ENCODE measurements at regions not wholly inside any gene's neighbourhood (a gene's known extent, or its start where the extent isn't known, plus 50 kb on each side); places are given as distances from the start of the nearest gene placed in this dataset.

DNA sequence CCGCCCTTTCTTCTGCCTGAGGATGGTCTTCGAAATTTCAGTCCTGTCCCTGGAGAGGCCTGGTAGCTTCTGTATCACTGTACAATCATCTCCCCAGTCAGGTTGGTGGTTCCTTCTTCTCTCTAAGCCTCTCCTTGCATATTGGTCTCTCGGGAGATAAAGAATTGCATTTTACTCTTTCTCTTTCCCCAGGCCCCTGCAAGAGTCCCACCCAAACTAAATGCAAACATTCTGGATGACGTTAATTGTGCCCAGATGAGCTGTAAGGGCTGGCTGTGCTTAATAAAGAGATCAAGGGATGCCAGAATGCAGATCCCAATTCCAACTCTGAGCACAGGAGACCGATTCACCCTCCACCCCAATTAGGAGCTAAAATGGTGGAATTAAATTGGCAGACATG lies 835.4 kb upstream of the TMEM132C start:
- DNase-seq (ENCODE audit: low spot score), result no peak

DNA sequence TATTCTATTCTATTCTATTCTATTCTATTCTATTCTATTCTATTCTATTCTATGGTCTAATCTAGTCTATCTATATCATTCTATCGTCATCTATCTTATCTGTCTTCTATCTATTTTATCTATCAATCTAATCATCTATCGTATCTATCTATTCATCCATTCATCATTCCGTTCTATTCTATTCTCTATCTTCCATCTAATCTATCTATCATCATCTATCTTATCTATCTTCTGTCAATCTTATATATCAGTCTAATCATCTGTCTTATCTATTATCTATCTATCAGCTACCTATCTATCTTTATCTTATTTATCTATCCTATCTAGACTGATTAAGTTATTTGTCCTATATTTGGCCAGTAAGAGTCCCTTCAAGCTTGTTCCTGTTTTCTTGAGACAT lies 831.5 kb upstream of the TMEM132C start:
- DNase-seq (ENCODE audit: low spot score), result no peak

DNA sequence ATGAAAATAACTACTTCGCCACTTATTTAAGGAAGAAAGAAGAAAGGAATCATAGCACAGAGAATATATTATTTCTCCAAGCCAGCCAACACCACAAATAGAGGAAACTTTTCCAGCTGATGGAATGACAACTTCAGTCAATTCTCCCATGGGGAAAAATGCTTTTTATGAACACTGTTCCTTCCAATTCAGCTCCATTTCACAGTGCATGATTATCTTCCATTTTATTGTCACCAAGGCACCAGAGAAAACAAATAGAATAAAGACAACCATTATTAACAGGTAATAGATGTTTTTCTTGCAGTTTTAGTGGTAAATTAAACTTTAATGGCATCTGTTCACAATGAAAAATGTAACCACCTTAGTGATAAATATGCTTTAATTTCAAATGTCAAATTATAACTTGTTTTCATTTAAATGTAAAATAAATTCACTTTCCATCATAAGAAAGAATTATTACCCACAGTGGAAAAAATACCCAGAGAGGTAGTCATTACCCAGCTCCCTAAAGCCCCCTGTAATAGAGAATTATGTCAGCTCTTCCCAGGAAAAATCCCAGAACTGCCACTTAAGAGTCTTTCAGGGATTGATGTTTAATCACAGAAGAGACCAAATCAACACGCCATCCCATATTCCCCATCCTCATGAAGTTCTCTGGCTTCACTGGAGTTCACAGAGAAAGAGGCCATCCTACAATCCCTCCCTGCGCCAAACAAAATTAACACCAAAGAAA lies 828.3 kb upstream of the TMEM132C start:
- DNase-seq (ENCODE audit: low spot score), result no peak

DNA sequence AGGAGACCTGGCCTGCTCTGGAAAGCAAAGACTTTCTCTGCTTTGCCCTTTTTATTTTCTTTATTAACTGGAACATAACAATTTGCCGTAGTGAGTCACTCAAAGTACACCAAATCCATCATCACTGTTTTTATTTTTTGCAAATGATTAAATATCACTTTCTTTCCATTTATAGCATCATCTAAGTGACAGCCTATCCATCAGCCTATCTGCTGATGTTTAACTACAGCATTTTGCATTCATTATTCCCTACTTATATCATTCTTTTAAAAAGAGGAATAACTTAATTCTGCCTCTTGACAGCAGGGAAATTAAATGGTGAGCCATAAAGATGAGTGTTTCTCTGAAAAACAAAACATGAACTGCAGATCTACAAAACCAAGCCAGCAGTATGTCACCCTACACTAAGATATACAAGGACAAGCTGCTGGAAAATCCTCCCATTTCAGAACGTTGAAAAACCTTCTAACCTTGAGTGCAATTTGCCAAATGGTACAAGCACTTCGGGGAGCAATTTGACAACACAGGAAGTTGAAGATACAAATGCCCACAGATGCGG lies 821.3 kb upstream of the TMEM132C start:
- no peak for DNase-seq (ENCODE audit: low spot score)

DNA sequence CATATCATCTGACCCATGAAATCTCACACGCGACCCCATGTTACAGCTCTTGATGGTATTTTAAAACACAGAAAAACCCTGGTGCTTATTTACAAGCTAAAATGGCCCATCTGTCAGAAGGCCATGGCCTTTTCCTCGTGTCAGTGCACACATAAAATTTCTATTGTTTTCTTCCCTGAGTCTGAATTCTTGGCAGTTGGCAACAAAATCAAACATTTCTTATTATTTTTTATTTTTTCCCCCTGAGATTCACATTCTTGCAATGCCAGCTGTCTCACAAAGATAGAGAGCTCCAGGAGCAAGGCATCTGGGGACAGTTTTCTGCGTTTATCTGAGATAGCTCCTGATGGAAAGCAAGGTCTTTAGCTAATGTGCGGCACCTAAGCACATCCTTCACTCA lies 818.1 kb upstream of the TMEM132C start:
- no peak for DNase-seq (ENCODE audit: low spot score)

DNA sequence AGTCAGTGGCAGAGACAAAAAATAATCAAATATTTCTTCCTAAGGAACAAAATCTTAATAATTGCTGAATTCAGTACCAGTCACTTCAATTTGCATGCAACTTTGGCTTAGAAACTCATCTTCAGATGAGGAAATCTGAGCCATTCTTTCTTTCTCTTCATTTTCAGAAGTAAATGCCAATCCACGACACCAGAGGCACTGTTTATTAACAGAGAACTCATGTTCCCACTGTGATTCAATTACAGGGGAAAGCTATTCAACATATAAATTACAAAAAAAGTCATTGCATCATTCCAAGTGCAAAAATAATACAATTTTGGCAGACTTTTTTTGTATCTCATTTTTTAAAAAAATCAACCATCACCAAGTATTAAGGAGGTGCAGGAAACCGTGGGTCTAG lies 816.1 kb upstream of the TMEM132C start:
- DNase-seq (ENCODE audit: low spot score), result no peak

DNA sequence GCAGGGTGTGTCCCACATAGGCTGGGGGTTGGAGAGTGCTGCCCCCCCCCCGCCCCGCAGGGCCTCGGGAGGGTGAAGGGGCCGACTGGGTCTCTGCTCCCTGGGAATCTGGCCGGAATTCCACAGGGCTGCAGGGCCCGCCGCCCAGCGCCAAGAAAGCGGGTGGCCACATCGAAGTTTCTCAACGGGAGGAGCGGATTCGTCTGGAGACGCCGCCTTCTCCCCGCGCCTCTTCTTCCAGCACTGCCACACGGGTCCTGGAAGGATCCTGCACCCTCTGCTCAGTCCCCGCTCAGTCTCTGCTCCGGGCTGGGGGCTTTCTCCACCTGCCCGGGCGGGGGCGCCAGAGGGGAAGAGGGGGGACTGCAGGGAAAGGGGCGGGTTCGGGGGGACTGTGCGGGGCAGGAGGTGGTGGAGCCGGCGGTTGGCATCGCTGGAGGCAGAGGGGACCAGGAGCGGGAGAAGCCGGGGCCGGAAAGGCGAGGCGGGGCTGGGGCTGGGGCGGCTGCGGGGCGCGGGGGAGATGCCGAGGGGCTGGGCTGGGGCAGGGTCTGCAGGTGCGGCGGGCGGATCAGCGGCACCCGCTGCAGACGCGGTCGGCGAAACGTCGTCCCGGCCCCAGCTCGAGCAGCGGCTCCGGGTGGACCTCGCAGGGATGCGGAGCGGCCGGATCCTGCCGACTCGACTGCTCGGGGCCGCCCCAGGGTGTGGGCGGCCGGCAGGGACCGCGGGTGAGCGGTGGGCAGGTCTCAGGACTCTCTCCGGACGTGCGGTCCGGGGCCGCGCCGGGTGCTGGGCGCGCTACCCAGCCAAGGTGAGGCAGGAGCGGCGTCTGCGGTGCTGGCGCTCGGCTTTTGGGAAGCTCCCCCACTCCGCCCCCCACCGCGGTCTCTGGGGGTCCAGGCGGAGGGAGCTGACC lies 811.4 kb upstream of the TMEM132C start:
- DNase-seq (ENCODE audit: low spot score), result no peak

DNA sequence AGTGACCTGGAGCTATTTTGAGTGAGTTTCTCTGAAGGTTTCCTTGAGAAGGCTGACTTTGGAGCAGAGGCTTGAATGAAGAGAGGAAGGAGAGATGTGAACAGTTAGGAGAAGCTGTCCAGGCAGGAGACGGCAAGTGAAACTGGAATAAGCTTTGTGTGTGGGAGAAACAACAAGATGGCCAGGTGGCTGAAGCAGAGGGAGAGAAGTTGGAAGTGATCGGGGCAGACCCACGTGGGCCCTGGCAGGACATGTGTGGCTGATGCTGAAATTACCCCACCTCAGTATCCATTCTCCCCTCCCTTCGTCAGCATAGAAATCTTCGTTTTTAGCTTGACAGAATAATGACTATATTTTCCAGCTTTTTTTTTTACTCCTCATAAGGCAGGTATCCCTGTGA lies 809.2 kb upstream of the TMEM132C start:
- no peak for DNase-seq (ENCODE audit: low spot score)

DNA sequence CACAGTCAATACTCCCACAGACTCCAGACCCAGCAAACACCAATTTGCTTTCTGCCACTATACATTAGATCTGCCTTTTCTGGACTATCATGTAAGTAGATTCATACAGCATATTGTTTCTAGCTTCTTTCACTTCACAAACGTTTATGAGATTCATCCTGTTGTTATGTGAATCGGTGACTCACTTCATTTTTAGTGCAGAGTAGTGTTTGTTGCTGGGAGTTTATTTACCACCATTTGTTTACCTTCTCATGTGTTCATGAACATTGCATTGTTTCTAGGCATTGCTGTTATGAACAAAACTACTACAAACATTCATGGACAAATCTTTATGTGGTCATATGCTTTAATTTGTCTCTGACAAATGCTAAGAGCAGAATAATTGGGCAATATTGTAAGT lies 807.8 kb upstream of the TMEM132C start:
- DNase-seq (ENCODE audit: low spot score), result no peak

DNA sequence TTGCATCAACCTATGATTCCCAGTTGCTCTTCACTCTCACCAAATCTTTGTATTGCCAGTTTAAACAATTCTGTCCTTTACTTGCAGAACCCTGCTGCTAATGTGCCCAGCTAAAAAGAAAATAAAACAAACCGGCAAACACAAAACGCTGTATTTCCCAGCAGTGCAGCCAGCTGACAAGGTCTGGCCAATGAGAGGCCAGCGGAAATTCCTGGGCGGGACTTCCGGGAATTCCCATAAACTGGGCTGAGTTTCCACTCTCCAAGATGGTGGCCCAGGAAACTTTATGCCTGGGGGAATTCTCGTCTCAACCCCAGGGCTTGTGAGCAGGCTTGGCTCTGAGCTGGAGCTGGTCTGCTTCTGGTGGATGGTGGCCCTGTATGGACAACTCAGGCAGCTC lies 807.3 kb upstream of the TMEM132C start:
- no peak for DNase-seq (ENCODE audit: low spot score)

DNA sequence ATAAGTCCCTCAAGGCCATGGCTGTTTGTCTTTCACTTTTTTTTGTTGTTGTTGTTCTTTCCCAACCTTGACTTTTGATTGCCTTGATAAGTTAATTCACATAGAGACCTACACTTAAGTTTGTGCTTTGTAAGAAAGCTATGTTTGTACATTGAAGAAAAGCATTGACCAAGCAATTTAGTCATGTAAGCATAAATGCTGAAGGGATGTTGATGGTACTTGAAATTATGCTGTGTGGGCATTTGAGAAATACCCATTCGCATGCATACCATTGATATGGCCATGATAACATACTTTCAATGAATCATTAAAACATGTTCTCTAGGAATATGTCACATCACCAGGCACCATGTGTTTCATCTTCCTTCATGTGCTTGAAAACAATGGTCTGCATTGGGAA lies 803.7 kb upstream of the TMEM132C start:
- no peak for DNase-seq (ENCODE audit: low spot score)

DNA sequence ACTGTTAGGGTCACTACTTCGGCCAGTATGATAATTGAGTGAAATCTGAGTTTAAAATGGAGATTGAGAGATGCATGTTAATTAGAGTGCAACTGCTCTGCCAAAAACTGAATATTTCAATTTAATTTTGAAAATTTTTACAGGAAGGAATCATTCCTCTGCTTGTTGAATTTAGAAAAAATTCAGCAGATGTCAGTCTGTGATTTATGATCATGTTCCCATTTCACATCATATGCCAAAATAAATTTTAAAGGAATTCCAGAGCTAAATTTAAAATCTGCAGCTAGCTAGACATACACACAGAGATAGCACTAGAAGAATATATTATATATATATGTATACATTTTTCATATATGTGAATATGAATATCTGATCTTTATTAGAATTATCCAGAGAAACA lies 797.6 kb upstream of the TMEM132C start:
- DNase-seq (ENCODE audit: low spot score), result no peak

DNA sequence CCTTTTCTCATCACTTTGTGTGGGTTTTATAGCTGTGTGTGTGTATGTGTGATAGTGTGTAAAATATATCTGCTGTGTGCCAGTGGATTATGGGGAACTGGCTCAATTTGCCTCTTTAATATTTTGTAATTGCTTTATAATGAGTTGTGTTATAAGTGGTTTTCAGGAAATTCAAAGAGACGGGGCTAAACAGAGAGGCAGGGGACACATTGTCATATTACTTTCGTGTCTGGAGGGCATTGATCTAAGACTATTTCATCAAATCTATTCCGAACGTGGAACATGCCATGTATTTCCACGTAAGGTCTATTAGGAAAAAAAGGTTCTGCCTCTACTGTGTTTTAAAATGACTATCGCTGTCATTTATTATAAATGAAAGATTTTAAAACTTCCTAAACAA lies 793.2 kb upstream of the TMEM132C start:
- DNase-seq (ENCODE audit: low spot score), result no peak

DNA sequence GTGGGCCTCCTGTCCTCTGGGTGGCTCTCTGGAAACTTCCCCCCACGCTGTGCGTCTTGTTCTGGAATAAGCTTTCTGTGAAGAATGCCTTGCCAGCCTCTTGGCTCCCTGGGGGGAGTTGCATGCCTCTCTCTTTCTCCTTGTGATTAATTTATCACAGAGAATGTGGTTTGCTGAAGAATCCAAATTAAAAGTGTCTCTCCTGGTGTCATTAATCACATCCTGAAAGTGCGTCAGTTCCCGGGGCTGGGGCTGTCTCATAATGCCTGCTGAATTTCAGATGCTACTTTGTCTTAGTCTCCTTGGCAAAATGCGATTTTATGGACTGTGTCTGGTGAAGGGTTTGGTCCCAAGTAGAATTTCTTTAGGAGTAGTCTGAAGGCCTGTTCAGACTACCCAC lies 787.7 kb upstream of the TMEM132C start:
- DNase-seq (ENCODE audit: low spot score), result no peak

DNA sequence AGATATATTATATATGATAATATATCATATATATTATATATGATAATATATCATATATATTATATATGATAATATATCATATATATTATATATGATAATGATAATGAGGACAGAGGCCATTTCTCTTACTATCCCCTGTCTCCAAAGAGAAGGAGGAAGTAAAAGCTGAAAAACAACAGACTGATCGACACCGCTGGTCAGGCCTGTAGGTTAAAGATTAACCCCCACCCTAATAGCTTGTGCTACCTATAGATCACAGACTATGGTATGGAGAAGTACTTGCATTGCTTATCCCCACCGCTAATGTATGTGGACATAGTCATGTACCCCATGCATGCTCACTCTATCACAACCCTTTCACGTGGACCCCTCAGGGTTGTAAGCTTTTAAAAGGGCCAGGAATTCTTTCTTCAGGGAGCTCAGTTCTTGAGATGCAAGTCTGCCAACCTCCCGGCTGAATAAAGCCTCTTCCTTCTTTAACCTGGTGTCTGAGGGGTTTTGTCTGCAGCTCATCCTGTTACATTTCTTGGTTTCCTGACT lies 786.1 kb upstream of the TMEM132C start:
- DNase-seq (ENCODE audit: low spot score), result no peak

DNA sequence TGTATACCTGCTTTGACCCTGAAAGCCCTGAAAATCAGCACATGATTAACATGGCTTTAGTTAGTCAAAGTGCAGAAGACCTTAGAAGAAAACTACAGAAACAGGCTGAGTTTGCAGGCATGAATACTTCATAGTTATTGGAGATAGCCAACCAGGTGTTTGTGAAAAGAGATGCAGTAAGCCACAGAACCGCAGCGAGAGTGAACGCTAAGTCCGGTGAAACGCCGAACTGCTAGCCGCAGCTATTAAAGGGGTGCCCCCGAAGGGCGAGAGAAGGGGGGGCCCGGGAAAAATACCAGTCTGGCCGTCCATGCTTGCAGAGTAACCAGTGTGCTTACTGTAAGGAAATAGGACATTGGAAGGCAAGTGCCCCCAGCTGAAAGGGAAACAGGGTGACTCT lies 784.0 kb upstream of the TMEM132C start:
- DNase-seq (ENCODE audit: low spot score), result no peak

DNA sequence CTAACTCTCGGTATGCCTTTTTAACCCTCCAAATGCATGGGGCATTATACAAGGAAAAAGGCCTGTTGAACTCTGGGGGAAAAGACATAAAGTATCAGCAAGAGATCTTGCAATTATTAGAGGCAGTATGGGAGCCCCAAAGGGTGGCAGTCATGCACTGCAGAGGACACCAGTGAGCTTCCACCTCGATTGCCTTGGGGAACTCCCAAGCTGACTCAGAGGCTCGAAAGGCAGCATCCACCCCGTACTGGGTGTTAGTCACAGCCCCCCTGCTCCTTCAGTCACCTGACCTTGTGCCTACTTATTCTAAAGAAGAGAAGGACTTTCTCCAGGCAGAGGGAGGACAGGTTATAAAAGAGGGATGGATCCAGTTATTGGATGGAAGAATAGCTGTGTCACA lies 781.4 kb upstream of the TMEM132C start:
- peak; percentile 52 for DNase-seq (ENCODE audit: low spot score)

DNA sequence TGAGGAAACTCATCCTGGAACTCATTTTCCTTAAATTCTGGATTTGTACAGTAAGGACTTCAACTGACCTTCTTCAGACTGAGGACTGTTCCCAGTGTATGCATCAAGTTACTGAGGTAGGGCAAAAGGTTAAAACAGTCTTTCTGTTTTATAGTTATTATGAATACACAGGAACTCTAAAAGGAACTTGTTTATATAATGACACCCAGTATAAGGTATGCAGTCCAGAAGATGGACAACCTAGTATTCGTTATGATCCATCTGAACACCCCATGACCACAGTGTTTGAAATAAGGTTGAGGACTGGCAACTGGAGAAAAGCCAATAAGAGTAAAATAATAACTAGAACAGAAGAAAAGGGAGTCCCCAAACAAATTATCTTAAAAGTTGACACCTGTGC lies 779.9 kb upstream of the TMEM132C start:
- no peak for DNase-seq (ENCODE audit: low spot score)

DNA sequence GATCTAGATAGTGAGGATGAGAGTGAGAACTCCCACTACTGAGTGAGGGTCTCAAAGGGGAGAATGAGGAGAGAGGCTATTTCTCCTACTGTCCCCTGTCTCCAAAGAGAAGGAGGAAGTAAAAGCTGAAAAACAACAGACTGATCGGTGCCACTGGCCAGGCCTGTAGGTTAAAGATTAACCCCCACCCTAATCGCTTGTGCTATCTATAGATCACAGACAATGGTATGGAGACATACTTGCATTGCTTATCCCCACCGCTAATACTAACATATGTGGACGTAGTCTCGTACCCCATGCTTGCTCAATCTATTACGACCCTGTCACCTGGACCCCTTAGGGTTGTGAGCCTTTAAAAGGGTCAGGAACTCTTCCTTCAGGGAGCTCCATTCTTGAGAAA lies 777.9 kb upstream of the TMEM132C start:
- DNase-seq (ENCODE audit: low spot score), result peak; percentile 70

DNA sequence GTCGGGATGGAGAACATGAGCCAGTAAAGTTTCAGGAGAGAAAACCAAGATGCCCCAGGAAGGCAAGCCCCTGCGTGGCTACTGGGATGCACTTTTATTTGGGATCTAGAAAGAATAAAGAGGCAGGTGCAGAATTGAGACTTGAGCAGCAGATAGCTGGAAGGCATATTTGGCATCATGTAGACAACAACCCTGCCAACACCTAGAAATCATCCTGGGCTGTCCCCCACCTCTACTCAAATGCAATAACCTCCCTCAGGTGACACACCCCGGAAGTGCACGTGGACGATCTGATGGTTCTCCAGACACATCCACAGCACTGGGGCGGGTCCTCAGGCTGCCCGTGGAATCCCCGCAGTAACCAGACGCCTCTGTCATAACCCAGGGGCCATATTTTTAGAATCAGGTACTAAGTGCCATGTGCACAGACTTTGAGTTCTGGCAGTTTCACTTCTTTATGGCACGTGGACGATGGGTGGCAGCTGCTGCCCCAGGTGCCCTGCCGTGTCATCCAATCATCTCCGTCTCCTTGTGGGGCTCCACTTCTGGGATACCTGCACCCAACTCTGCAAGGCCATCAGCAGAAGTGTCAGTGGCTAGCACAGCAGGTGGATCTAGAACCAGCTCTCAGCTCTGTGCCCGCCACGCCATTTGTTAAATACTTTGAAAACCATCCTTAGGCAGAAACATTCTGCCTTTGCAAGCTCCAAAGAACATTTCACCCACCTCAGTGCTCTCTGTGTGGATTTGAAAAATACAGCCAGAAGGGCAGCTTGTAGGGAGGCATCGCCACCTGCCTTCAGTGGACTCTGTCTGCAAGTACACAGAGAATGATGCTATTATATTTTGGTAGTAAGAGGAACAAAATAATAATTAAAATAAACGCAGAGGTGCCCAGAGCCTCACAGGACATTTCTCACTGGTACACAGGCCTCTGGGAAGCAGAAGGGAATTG lies 771.7 kb upstream of the TMEM132C start:
- no peak for DNase-seq (ENCODE audit: low spot score)

DNA sequence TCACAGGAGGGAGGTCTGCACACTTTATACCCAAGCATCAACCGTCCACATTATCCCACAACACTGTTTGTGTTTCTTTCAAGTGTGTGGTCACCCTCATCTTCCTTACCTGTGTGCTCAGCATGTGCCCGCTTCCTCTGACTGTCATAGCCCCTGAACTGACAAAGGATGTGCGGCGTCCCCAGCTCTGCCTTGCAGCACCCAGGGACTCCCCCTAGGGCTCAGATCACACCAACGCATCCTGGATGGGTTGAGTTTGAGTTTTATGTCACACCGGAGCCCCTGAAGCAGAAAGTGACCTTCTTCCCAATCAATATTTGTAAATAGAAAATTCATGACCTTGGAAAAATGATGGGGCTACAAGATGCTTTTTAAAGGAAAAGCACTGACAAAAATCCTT lies 770.7 kb upstream of the TMEM132C start:
- DNase-seq (ENCODE audit: low spot score), result no peak

Data from HT-29 (cell line).